BE2C (cell line): ENCODE measurements at regions not wholly inside any gene's neighbourhood (a gene's known extent, or its start where the extent isn't known, plus 50 kb on each side); places are given as distances from the start of the nearest gene placed in this dataset.

Source experiments
- DNase-seq: peaks from one replicate; pipeline ENCODE4 v3.0.0-alpha.2; 2020
- H3K27me3 ChIP-seq: fragments of 250-450 bp; sonication (Bioruptor Pico); 2 replicates; pipeline ENCODE4 v1.5.1; 2020; ENCODE audit warnings: mild to moderate bottlenecking
- H3K36me3 ChIP-seq: fragments of 250-450 bp; sonication (Bioruptor Pico); 2 replicates; pipeline ENCODE4 v1.5.1; 2020; ENCODE audit warnings: mild to moderate bottlenecking
- H3K4me1 ChIP-seq: fragments of 250-450 bp; sonication (Bioruptor Pico); 2 replicates; pipeline ENCODE4 v1.5.1; 2020
- H3K4me3 ChIP-seq: 2 replicates; pipeline ENCODE4 v1.5.1; 2011; ENCODE audit warnings: low read depth, low read length
- H3K9me3 ChIP-seq: fragments of 250-450 bp; sonication (Bioruptor Pico); 2 replicates; pipeline ENCODE4 v1.5.1; 2020
- TF ChIP-seq, protein P1 (sequence below): IDR thresholded peaks from 2 replicates; pipeline ENCODE4 v1.5.1; 2012; ENCODE audit warnings: mild to moderate bottlenecking, low read depth, low read length

DNA sequence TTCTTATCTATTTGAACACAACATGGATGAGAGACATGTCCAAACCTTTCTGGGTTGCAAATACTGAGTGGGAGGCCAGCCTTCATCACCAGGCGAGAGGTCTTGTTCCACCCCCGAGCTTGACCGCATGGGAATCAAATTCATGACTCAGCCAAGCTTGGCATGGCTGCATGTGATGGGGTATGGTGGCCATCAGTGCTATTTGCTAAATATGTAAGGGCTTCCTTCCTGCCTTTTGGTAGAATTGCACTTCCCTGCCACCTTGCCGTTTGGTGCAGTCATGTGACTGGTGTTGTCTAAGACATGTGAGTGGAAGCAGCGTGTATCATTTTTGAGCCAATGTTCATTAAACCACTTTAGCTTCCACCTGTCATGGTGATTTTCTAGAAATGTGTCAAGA lies 508.9 kb upstream of the SULF2 start:
- TF ChIP-seq, protein P1, sequence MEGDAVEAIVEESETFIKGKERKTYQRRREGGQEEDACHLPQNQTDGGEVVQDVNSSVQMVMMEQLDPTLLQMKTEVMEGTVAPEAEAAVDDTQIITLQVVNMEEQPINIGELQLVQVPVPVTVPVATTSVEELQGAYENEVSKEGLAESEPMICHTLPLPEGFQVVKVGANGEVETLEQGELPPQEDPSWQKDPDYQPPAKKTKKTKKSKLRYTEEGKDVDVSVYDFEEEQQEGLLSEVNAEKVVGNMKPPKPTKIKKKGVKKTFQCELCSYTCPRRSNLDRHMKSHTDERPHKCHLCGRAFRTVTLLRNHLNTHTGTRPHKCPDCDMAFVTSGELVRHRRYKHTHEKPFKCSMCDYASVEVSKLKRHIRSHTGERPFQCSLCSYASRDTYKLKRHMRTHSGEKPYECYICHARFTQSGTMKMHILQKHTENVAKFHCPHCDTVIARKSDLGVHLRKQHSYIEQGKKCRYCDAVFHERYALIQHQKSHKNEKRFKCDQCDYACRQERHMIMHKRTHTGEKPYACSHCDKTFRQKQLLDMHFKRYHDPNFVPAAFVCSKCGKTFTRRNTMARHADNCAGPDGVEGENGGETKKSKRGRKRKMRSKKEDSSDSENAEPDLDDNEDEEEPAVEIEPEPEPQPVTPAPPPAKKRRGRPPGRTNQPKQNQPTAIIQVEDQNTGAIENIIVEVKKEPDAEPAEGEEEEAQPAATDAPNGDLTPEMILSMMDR, result no peak
- Histone ChIP-seq H3K4me3 (no peak overlapping the region), H3K4me1 (peaks cover 12% of the 10 kb centered on the region), H3K9me3 (peaks cover 3% of the 10 kb centered on the region; the same call in 1 of the 2 replicates), H3K36me3 (no peaks in the 10 kb centered on the region), H3K27me3 (no peaks in the 10 kb centered on the region)
- no peak for DNase-seq

DNA sequence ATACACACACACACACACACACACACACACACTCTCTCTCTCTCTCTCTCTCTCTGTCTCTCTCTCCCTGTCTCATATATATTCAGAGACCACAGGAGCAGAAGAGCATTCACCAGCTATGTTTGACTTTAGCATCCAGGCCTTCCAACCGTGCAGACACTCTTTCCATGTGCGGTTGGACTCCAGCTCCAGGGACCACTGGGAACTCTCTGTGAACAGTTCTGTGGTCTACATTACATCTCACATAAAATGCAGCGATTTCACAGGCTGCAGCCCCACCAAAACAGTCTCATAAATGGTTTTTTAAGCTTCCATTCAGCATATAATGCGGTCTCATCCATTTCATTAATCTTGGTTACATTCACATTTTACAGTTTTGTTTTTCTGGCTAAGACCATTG lies 508.4 kb upstream of the SULF2 start:
- no peak for DNase-seq
- H3K4me3 ChIP-seq, result no peak overlapping the region
- H3K4me1 ChIP-seq, result peaks cover 12% of the 10 kb centered on the region
- no peaks in the 10 kb centered on the region for H3K36me3 ChIP-seq
- H3K27me3 ChIP-seq, result no peaks in the 10 kb centered on the region
- H3K9me3 ChIP-seq, result peaks cover 3% of the 10 kb centered on the region; the same call in 1 of the 2 replicates
- TF ChIP-seq, protein P1, result no peak

DNA sequence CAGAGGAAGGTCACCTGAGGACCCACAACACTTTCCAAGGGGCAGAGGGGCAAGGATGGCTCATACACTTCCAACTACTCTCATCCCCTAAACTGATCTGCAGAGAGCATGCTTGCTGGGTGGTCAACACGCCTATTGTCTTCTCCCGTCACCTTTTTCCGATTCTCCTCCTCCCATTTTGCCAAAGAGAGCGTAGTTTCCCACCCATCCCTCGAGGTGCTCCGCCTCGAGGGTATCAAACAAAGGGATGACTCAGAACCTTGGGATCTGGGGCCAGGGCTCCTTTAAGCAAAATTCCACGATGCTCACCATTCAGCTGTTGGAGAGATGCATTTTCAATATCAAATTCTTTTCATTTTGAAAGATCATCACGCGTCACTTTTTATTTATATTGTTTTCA lies 507.5 kb upstream of the SULF2 start:
- Histone ChIP-seq H3K9me3 (peaks cover 2% of the 10 kb centered on the region; the same call in 1 of the 2 replicates), H3K4me1 (peaks cover 9% of the 10 kb centered on the region; the same call in 1 of the 2 replicates)
- DNase-seq, result no peak

DNA sequence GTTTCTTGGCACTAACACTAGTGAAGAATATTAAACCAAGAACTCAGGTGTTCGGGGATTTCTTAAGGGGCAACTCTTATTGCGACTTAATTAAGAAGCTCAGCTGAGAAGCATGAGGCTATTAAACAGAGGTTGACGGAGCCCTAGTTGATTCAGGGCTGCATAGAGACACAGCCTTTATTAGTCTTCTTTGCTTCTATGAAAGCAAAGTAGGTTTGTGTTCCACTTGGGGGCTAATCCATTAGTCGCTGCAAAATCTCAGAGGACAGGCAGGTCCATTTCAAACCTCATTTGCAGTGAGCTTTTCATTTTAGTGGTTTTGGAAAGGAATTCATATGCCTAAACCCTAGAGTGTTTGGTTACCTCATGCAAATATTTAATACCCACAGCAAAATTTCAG lies 506.6 kb upstream of the SULF2 start:
- Histone ChIP-seq H3K4me3 (no peak overlapping the region), H3K9me3 (no peaks in the 10 kb centered on the region), H3K27me3 (no peaks in the 10 kb centered on the region), H3K36me3 (no peaks in the 10 kb centered on the region), H3K4me1 (peaks cover 12% of the 10 kb centered on the region)
- TF ChIP-seq, protein P1, result no peak
- no peak for DNase-seq

More for the DNA sequence above, 507.5 kb upstream of the SULF2 start:
- TF ChIP-seq, protein P1, result no peak
- Histone ChIP-seq H3K36me3 (no peaks in the 10 kb centered on the region), H3K4me3 (no peak overlapping the region), H3K27me3 (no peaks in the 10 kb centered on the region)

DNA sequence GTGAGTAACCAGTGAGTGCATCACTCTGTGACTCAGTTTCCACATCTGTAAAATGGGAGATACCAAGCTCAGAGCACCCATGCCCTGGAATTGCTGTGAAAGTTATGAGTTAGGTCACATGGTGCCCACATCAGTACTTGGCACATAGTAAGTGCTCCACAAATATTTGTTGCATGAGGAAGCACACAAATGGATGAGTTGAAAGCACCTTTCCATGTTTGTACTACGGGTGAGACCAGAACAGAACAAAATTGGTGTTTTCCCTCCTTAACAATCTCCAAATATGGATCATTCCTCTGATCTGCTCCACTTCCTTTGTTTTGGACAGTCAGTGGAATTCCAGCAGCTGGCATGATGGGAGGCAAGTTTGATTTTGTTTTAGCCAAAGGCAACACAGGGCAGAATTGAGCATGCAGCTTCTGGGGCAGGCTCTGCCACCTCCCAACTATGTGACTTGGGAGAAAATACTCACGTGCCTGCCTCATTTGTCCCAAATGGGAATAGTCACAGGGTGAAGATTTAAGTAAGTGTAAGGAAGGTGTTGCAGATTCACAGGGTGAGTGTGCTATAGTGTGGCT lies 503.7 kb upstream of the SULF2 start:
- Histone ChIP-seq H3K4me3 (no peak overlapping the region), H3K4me1 (peaks cover 14% of the 10 kb centered on the region), H3K27me3 (no peaks in the 10 kb centered on the region), H3K9me3 (no peaks in the 10 kb centered on the region), H3K36me3 (no peaks in the 10 kb centered on the region)
- TF ChIP-seq, protein P1, result no peak
- DNase-seq, result no peak

DNA sequence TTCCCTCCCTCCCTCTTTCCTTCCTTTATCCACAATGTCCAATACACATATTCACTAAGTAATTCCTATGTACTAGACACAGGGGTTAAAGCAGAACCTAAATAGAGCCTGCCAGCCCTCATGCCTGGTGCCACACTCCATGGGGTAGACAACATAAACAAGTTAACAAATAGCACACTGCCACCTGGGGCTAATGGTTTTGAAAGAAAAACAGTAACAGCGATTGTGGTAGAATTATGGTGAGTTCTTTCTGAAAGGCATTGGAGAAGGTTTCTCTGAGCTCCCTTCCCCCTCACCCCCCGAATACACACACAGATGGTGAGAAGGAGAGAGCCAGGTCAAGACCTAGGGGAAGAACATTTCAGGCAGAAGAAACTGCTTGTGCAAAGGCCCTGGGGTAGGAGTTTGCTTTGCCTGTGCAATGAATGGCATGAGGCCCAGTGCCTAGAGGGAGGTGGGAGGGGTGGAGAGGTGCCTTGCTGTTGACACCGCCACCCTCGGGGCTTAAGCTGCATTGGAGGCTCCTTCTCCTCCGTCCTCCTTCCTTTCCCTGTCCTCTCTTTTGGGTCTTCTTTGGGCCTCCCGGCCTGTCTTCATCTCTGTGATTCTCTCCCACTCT lies 502.4 kb upstream of the SULF2 start:
- no peak for DNase-seq
- TF ChIP-seq, protein P1, result no peak
- H3K36me3 ChIP-seq, result no peaks in the 10 kb centered on the region
- no peaks in the 10 kb centered on the region for H3K27me3 ChIP-seq
- no peaks in the 10 kb centered on the region for H3K9me3 ChIP-seq
- H3K4me3 ChIP-seq, result no peak overlapping the region
- peaks cover 14% of the 10 kb centered on the region for H3K4me1 ChIP-seq
